GM19099 (cell line): ENCODE measurements at regions not wholly inside any gene's neighbourhood (a gene's known extent, or its start where the extent isn't known, plus 50 kb on each side); places are given as distances from the start of the nearest gene placed in this dataset.

Experiments
- POLR2A ChIP-seq: IDR thresholded peaks from 3 replicates; pipeline ENCODE4 v1.6.1; 2011; ENCODE audit warnings: low read depth; ENCODE audit not compliant: insufficient read length; ENCODE audit errors: extremely low read depth

- no peak for TF ChIP-seq POLR2A
These were observed 107.9 kb upstream of the PREP start for GRCh38 chr6:105510746-105511145.

GRCh38 chr6:105509506-105510331 is 106.8 kb upstream of the PREP start:
- no peak for TF ChIP-seq POLR2A

- no peak for TF ChIP-seq POLR2A
These were observed 104.9 kb upstream of the PREP start for GRCh38 chr6:105507811-105508210.

GRCh38 chr6:105504706-105505105 is 101.8 kb upstream of the PREP start:
- TF ChIP-seq POLR2A = no peak

GRCh38 chr6:105503641-105504040 is 100.8 kb upstream of the PREP start:
- no peak for TF ChIP-seq POLR2A

- no peak for TF ChIP-seq POLR2A
These were observed 99.0 kb upstream of the PREP start for GRCh38 chr6:105501826-105502344.

GRCh38 chr6:105501246-105501645 is 98.4 kb upstream of the PREP start:
- no peak for TF ChIP-seq POLR2A

- no peak for TF ChIP-seq POLR2A
These were observed 97.8 kb upstream of the PREP start for GRCh38 chr6:105500693-105501092.

GRCh38 chr6:105499931-105500330 is 97.0 kb upstream of the PREP start:
- no peak for TF ChIP-seq POLR2A

- no peak for TF ChIP-seq POLR2A
These were observed 96.4 kb upstream of the PREP start for GRCh38 chr6:105499136-105499870.

- TF ChIP-seq POLR2A = no peak
These were observed 94.7 kb upstream of the PREP start for GRCh38 chr6:105497549-105497948.

GRCh38 chr6:105495515-105495914 is 92.6 kb upstream of the PREP start:
- TF ChIP-seq POLR2A = no peak

GRCh38 chr6:105494688-105495087 is 91.8 kb upstream of the PREP start:
- no peak for TF ChIP-seq POLR2A

GRCh38 chr6:105493736-105494135 is 90.9 kb upstream of the PREP start:
- TF ChIP-seq POLR2A = no peak

GRCh38 chr6:105492706-105493673 is 90.1 kb upstream of the PREP start:
- peak; percentile 30 for TF ChIP-seq POLR2A

- no peak for TF ChIP-seq POLR2A
These were observed 86.3 kb upstream of the PREP start for GRCh38 chr6:105489216-105489530.
